Iris pigment epithelial cell (primary cell): ENCODE measurements at regions not wholly inside any gene's neighbourhood (a gene's known extent, or its start where the extent isn't known, plus 50 kb on each side); places are given as distances from the start of the nearest gene placed in this dataset.

Experiments
- DNase-seq: peaks from one replicate; pipeline ENCODE4 v3.0.0-alpha.2; 2011; ENCODE audit warnings: low read depth

GRCh38 chr2:239574054-239574433 lies 173.2 kb upstream of the HDAC4 start:
- no peak for DNase-seq

- DNase-seq: no peak
Measured at GRCh38 chr2:239570971-239571520, 170.2 kb upstream of the HDAC4 start.

DNA sequence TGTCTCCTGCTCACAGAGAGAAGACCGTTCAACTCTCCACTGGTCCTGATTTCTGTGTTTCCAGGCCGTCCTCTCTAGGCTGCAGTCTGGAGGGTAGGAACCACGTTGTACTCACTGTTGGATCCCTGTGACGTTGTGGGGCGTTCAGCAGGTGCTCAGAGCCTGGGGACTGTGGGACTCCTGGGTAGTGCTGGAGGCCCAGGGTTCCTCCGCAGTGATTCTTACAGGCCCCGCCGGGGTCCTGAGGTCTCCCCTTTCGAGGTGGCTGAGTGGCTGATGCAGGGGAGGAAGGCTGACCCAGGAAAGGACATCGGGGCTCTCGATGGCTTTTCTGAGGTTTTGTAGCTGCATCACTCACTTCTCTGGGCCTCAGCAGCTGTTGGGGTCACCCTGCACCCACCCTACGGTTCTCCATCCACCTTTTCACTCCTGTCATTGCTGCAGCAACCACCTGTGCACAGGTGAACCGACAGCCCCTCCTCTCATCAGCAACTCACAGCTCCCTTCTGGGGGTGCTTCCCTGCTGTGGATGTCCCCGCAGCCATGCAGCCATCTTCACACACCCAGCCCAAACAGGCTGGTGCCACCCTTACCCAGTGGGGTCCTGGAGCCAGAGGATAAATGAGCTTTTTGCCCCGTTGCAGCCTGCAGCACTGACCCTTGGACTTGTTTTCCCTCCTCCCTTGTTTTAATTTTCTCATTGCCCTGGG lies 169.6 kb upstream of the HDAC4 start:
- no peak for DNase-seq

DNA sequence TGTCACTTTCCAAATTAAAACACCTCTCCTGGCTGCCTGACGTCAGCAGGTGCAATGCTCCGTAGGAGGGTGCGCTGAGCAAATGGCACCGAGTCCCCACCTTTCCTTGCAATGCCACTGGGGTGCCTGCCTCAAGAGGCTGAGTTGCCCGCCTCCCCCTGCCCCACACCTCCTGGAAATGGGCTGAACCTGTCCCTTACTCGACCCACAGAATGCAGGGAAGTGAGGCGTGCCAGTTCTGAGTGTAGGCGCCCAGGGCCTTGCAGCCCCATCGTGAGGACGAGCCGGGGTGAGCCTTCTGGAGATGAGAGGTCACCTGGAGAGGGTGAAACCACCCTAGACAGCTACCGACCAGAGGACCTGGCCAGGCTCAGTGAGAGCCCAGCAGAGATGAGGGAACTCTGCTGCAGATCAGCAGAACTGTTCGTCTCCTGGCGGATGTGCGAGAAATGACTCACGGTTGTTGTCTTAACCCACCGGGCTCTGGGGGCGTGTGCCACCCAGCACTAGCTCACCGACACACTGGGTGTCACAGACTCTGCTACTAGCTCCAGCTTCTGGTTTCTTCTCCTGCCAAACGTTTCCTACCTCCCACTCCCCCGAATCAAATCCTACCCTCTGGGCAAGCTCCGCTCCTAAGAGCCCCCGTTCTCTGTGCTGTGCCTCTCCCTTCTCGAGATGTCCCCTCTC lies 168.7 kb upstream of the HDAC4 start:
- no peak for DNase-seq

DNA sequence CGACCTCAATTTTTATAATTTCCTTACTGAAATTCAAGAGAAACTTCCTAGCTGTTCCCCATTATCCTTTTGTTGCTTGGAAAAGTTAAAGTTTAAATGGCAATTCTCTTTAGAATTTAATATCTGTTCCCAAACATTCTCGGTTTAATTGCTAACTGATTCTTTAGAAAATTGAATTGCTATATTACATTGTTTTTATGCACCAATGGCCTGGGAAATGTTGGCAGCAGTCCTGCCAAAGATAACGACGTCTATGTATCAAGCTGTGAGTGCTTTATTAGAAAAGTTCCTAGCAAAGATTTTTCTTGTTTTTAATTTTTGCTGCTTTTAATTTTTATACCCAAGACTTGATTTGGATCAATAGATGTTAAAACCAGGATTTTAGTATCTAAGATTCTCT lies 167.8 kb upstream of the HDAC4 start:
- DNase-seq: no peak

GRCh38 chr2:239567786-239568185 lies 167.0 kb upstream of the HDAC4 start:
- DNase-seq: no peak

DNA sequence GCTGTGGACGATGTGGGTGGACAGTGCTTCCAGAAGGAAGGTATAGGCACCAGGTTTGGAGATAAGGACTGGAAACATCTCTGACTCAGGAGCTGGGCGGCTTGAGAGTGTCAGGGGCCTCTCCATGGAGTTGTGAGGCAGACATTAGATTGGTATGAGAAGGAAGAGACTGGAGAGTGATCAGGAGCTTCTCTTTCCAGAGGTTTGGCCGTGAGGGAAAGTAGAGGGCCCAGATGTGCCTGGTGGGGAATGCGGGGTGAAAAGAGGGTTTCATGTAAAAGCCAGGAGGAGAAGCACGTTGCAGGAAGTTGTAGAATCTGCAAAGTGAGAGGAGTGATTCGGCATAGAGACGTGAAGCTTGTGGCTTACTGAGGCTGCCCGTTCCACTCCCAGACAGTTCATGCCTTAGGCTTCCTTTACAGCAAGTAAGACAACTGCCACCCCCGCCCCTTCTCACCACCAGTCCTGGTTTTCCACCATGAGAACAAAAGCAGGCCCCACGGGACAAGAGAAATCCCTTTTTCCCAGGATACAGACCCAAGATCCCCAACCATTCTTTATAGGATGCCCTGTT lies 166.3 kb upstream of the HDAC4 start:
- peak; percentile 9 for DNase-seq

- no peak for DNase-seq
Measured at GRCh38 chr2:239566162-239566994, 165.6 kb upstream of the HDAC4 start.

GRCh38 chr2:239564587-239564986 lies 163.8 kb upstream of the HDAC4 start:
- no peak for DNase-seq

DNA sequence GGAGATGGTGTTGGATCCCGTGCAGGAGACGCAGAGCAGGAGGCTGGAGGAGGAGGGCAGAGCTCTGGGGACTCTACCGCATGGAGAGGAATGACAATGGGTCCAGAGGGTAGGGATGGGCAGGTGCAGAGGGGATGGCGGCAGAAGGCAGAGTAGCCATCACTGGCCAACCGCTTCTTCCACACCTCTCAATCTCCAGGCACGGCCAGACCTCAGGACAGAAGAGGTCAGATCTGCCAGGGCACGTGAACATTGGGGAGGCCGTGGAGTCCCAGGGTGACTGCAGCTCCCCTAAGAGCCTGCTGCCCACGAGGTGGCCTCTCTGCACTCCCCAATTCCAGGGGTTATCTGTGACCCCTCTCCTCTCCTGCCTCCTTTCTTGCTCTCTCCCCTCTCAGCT lies 162.7 kb upstream of the HDAC4 start:
- no peak for DNase-seq

GRCh38 chr2:239561446-239562001 lies 160.7 kb upstream of the HDAC4 start:
- DNase-seq: peak; percentile 64

DNA sequence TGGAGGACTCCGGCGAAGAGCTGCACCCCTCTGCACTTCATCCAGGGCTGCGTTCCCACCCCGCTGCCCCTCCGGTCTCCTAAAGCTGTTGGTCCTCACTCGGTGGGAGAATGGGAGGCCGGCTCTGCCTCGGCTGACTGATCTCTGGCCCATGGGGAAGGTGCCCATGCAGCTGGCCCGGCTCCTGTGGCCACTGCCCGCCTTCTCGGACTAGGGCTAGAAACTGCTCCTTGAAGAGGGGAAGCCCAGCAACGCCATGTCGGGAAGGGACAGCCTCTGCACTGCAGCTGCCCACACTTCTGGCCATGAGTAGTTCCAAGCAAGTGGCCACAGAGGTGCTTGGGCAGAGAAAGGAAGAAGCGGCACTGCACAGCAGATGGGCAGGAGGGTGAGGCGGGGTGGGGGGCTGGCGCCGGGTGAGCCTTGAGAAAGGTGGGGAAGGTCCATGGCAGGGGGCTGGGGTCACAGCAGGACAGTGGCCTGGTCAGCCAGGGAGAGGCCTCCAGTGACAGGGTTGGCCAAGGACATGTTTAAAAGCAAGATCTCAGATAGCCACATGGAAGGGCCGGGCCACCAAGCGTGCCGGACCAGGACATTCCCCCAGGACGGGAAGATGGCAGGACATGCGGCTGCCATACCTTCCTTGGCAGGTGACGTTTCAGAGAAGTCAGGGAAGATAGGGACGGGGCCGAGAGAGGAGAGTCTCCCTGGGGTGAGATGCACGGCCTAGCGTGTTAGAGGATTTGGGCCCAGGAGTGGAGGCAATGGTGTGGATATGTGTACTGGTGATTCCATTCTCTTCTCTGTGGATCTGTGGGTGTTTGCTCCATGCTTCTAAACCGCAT lies 158.8 kb upstream of the HDAC4 start:
- no peak for DNase-seq

- DNase-seq: no peak
Measured at GRCh38 chr2:239558661-239559060, 157.8 kb upstream of the HDAC4 start.

DNA sequence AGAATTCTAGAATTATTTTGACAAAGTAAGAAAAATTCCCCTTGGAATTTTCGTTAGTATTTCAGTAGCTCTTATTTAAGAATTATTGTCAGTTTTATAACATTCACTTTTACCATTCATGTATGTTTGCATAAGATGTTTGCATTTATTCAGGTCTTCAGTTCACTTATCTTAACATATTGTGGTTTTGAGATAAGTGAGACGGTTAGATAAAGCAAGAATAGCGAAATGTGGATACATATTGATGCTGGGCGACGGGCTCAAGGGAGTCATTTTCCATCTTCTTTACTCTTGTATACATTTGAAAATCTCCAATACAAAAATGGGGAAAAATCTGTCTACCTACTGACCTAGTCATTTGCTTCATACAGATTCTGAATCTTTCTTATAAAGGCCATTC lies 156.7 kb upstream of the HDAC4 start:
- no peak for DNase-seq

GRCh38 chr2:239555571-239555905 lies 154.7 kb upstream of the HDAC4 start:
- DNase-seq: peak; percentile 20

- no peak for DNase-seq
Measured at GRCh38 chr2:239554766-239555570, 154.1 kb upstream of the HDAC4 start.

DNA sequence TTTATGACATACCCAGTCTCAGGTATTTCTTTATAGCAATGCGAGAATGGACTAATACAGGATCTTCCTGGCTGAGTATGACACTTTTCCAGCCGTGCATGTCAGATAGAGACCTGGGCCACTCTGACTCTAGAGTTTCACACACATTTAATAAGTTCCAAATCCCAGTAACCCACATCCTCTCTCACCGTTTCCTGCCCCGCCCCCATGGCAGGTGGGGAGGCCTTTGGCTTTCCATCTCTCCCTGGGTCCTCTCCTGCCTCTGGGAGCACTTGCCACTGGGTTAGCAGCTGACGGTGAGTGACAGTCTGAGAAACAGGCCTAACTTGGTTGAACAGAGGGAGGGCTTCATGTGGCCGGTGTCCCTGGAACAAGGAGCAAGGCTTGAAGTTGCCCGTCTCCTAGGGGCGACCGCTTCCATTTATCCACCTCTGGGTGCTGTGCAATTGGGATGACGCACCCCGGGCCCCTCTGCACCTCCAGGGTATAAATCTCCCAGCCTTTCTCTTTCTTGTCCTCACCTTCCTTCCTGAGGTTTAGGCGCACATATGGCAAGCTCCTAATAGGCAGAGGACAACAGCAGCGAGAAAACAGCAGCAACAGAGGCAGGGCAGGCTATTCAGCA lies 152.7 kb upstream of the HDAC4 start:
- DNase-seq: no peak

GRCh38 chr2:239552213-239552926 lies 151.6 kb upstream of the HDAC4 start:
- no peak for DNase-seq

DNA sequence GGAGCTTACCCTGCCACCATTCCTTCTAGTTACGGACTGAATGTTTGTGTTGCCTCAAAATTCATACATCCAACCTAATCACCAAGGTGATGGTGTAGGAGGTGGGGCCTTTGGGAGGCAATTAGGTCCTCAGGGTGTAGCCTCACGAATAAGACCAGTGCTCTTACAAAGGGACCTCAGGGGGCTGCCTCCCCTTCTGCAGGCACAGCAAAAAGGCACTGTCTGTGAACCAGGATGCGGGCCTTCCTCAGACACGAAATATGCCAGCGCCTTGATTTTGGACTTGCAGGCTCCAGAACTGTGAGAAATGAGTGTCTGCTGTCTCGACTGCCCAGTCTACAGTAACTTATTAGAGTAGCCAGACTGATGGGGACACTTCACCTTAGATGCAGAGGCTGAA lies 150.4 kb upstream of the HDAC4 start:
- no peak for DNase-seq
